Activated naive CD8-positive, alpha-beta T cell treated with anti-CD3 and anti-CD28 coated beads, Interleukin-2, amount 50 U/mL, for 24 hours (primary cell): ENCODE measurements at regions not wholly inside any gene's neighbourhood (a gene's known extent, or its start where the extent isn't known, plus 50 kb on each side); places are given as distances from the start of the nearest gene placed in this dataset.

ENCODE experiments used
- ATAC-seq: fragments of 150-1000 bp; cut with Tn5 transposase; one replicate; pipeline ENCODE4 v1.10.0; 2021
- DNase-seq: peaks from one replicate; pipeline ENCODE4 v3.0.0; 2021
- H3K27ac Mint-ChIP-seq: one replicate; pipeline ENCODE4 v1.8.0; 2021; ENCODE audit warnings: mild to moderate bottlenecking, mixed read lengths
- H3K27me3 Mint-ChIP-seq: one replicate; pipeline ENCODE4 v1.8.0; 2021; ENCODE audit warnings: mixed read lengths
- H3K36me3 Mint-ChIP-seq: one replicate; pipeline ENCODE4 v1.8.0; 2021; ENCODE audit warnings: low read depth, mixed read lengths
- H3K4me1 Mint-ChIP-seq: one replicate; pipeline ENCODE4 v1.8.0; 2021; ENCODE audit warnings: mixed read lengths
- H3K4me3 Mint-ChIP-seq: one replicate; pipeline ENCODE4 v1.8.0; 2021; ENCODE audit warnings: mild to moderate bottlenecking, moderate library complexity, mixed read lengths
- H3K9me3 Mint-ChIP-seq: one replicate; pipeline ENCODE4 v1.8.0; 2021; ENCODE audit warnings: mixed read lengths

DNA sequence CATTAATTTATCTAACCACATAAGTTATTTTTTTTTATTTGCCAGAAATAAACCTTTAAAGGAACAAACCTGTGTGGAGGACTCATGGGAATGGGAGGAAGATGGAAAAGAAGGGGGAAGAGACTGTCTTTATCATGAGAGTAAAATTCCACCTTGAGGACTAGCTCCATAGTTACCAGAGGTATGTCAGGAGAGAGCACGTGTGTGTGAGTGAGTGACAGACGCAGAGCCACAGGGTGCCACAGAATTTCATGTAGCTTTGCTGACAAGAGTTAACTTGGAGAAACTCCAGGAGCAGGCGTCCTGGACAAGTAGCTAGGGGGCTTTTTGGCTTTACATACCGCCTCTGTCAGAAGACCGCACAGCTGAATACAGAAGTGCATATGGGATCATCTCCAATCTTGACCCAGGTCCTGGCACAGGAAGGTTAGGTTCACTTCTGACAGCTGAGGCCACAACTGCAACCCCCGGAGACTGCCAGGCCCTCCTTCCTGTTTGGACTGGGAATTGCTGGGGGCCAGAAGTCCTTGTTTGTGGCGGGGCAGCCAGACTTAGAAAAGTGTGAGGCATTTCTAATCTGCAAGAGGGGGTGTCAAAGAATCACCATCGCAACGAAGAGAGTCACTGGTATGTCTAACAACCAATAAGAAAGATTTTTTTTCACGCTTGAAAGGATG is 197.8 kb upstream of the TPM1 start:
- Mint-ChIP-seq H3K9me3 (no peaks in the 10 kb centered on the region), H3K4me1 (no peaks in the 10 kb centered on the region), H3K27me3 (peaks cover 12% of the 10 kb centered on the region), H3K36me3 (no peaks in the 10 kb centered on the region), H3K27ac (no peak overlapping the region), H3K4me3 (no peak overlapping the region)
- ATAC-seq = no peak
- DNase-seq = no peak

DNA sequence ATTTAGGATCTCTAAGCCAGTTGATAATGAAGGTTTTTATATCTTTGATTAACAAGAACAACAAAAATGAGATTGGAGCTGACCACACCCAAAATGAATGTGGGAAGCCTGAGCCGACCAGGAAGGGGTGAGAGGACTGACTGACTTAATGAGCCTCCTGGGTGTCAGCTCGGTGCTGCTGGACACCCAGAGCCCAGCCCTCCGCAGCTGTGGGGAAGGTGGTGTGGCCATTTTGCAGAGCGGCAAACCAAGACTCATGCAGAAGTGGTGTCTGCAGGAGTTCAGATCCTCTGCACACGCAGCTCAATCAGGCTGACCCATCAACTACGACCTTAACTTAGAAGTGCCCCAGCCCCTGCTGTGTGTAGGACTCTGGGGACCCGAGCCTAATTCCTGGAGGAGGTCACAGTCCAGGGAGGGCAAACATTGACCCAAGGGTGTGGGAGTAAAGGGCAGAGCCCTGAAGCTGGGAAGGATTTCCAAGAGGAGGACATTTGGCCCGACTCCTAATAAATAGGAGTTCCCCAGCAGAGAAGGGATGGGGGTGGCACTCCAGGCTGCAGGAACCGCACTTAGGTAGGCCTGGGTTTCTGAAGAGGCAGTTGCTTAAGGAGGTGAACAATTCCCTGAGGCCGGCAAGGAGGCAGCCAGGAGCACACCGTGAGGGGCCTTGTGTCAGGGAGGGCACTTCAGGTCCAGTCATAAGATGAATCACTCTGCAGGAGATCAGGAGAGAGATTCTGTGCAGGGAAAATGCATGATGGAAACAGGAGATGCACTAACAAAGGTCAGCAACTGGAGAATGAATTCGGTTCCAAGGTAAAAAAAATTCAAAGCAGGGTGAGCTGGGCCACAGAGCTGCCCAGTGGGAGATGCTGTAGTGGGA is 197.1 kb upstream of the TPM1 start:
- H3K4me3 Mint-ChIP-seq = no peak overlapping the region
- DNase-seq (no peak), ATAC-seq (no peak)
- H3K9me3 Mint-ChIP-seq = no peaks in the 10 kb centered on the region
- no peak overlapping the region for H3K27ac Mint-ChIP-seq
- no peaks in the 10 kb centered on the region for H3K4me1 Mint-ChIP-seq
- H3K36me3 Mint-ChIP-seq = no peaks in the 10 kb centered on the region
- H3K27me3 Mint-ChIP-seq = peaks cover 12% of the 10 kb centered on the region

DNA sequence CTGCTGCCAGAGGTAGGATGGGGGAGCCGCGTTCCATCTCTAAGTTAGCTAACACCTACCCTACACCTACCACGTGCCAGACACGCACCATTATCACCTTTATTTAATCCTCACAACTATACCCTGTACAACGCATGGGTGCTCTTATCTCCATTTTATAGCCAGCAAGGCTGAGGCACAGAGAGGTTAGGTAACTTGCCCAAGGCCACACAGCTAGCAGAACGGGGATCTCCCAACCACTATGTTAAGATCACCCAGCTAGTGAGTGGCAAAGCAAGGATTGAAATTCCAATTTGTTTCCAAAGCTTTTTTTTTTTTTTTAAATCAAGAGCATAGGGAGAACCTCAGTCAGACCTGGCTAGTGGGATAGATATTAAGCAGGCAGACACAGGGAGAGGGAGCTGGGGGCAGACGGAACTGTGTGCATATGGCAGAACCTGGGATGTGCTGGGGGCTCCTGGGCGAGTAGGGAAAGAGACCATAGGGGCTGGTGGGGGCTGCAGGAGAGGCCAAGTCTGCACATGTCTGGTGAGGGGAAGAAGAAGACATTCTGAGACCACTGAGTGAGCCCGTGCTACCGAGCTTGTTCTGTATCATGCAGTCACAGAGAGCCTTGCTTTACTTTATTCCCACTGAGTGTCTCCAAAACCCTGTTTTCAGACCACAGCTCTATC is 196.3 kb upstream of the TPM1 start:
- Mint-ChIP-seq H3K4me1 (no peaks in the 10 kb centered on the region), H3K36me3 (no peaks in the 10 kb centered on the region), H3K4me3 (no peak overlapping the region), H3K27ac (no peak overlapping the region), H3K9me3 (no peaks in the 10 kb centered on the region), H3K27me3 (peaks cover 12% of the 10 kb centered on the region)
- no peak for DNase-seq
- ATAC-seq = no peak

DNA sequence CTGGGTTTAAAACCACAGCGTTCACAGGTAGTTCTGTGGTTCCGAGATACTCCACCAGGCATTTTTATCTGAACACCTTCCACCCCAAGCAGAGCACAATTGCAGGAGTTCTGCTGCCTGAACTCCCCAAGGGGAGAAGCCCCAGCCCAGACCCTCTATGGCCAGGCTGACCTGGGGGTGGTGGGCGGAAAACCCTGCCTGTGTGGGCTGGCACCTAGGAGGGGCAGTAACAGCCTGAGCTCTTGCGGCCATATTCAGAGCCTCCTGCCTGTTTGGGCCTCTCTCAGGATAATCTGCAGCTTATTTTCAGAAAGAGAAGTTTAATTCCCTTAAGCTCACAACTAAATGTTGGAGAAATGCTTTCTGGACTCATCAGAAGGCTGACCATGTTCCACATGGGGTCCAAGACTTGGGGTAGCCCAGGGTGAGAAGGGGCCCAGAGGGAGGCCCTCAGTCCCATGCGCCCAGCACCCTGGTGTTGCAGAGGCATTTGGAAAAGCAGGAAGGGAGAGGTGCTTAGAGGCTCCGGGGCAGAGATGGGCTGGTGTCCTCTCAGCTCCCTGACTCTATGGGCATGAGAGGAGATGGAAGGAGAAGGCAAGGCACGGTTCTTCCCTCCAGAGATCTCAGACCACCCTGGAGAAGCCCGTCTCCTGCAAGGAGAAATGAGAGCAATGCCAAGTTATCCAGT is 195.6 kb upstream of the TPM1 start:
- DNase-seq (no peak), ATAC-seq (no peak)
- no peak overlapping the region for H3K27ac Mint-ChIP-seq
- H3K36me3 Mint-ChIP-seq = no peaks in the 10 kb centered on the region
- H3K9me3 Mint-ChIP-seq = no peaks in the 10 kb centered on the region
- peaks cover 12% of the 10 kb centered on the region for H3K27me3 Mint-ChIP-seq
- H3K4me3 Mint-ChIP-seq = no peak overlapping the region
- H3K4me1 Mint-ChIP-seq = no peaks in the 10 kb centered on the region

DNA sequence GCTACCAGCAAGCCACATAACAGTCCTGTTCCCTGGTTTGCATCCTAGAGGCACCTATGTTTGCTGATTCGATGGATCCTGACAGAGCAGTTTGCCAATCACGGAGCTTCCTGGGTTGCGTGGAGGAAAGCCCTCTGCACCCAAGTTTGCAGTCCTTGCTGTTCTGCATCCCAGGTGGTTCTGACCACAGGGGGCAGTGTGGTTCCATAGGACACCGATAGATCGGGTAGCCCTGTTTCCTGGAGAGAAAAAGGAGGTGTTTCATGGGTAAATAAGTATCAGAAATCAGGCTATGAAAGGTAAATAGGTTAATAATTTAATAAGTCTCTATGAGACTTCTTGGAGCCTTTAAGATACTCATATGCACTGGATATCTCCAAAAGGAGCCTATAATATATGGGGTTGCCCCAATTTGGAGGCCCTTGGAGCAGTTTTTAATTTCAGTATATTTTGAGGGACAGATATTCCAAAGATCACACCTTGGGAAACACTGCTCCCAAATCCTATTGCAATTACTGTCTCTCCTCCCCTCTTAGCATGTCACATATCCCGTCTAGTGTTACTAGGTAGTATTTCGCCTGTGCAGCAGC is 194.6 kb upstream of the TPM1 start:
- peaks cover 12% of the 10 kb centered on the region for H3K27me3 Mint-ChIP-seq
- no peak for ATAC-seq
- H3K27ac Mint-ChIP-seq = no peak overlapping the region
- peak; percentile 68 for DNase-seq
- no peaks in the 10 kb centered on the region for H3K9me3 Mint-ChIP-seq
- no peak overlapping the region for H3K4me3 Mint-ChIP-seq
- no peaks in the 10 kb centered on the region for H3K4me1 Mint-ChIP-seq
- no peaks in the 10 kb centered on the region for H3K36me3 Mint-ChIP-seq

DNA sequence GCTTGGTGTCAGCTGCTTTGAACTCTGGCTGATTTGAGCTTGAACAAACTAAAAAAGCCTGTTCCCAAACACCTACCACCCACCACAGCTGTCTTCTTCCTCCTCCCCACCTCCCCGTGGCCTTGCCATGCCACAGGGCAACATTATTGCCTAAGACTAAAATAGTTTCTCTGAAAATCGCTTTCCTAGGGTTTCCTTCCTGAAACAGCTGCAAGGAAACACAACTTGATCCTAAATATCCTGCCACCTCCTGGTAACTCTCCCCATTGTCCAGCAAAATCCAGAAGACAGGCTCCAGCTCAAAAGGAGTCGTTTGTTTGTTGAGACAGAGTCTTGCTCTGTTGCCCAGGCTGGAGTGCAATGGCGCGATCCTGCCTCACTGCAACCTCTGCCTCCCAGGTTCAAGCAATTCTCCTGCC is 193.9 kb upstream of the TPM1 start:
- H3K27me3 Mint-ChIP-seq = peaks cover 12% of the 10 kb centered on the region
- ATAC-seq = no peak
- H3K36me3 Mint-ChIP-seq = no peaks in the 10 kb centered on the region
- H3K4me1 Mint-ChIP-seq = no peaks in the 10 kb centered on the region
- DNase-seq = no peak
- H3K9me3 Mint-ChIP-seq = no peaks in the 10 kb centered on the region
- H3K4me3 Mint-ChIP-seq = no peak overlapping the region
- H3K27ac Mint-ChIP-seq = no peak overlapping the region

DNA sequence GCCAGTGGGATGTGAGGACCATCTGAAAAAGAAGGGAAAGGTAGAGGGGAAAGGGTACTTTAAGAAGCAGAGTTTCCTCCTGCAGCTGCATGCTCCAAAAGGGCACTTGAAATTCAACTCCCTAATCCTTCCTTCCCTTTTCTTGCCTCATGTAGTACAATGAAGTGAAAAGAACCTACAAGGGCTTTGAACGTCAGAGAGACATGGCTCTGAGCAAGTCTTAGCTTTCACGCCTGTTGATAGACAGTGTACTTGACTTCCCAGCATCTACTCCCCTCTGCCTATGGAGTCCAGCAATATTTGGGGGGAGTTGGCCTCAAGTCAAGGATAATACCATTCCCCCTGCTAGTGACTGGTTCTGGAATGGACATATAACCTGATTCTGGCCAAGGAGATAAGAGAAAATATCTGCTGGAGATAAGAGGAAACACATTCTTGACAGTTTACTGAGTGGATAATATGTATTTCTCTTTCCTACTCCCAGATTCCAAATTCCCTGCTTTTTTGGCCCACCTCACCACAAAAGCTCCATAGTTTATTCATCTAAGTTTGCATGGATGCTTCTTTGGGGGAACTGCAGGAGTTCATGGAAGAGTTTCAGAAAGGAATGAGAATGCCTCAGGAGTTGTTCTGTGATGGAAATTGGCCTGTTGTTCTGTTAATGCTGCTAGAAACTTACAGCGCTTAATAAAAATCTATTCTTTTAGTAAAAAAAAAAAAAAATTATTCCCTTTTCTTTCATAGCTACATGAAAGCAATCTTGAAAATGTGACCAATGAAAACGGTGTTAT is 193.0 kb upstream of the TPM1 start:
- H3K27me3 Mint-ChIP-seq = peaks cover 12% of the 10 kb centered on the region
- no peaks in the 10 kb centered on the region for H3K9me3 Mint-ChIP-seq
- no peak overlapping the region for H3K4me3 Mint-ChIP-seq
- H3K4me1 Mint-ChIP-seq = no peaks in the 10 kb centered on the region
- DNase-seq (no peak), ATAC-seq (no peak)
- no peak overlapping the region for H3K27ac Mint-ChIP-seq
- H3K36me3 Mint-ChIP-seq = no peaks in the 10 kb centered on the region

DNA sequence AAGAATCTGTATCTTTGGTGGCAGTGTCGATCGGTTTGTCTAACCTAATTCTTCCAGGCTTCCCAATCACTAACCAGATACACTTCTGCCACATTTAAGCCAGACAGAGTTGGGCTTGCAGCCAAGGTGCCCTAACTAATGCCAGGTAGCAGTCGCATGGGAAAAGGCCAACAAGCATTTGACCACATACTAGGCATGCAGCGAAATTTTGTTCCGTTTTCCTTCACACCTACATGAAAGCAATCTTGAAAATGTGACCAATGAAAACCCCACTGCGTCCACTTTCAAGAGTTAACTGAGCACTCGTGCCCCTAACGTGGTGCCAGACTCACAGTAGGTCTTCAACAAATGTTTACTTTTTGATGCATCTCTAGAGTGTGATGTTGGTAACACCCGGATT is 192.2 kb upstream of the TPM1 start:
- no peak overlapping the region for H3K4me3 Mint-ChIP-seq
- H3K36me3 Mint-ChIP-seq = no peaks in the 10 kb centered on the region
- peaks cover 12% of the 10 kb centered on the region for H3K27me3 Mint-ChIP-seq
- H3K4me1 Mint-ChIP-seq = no peaks in the 10 kb centered on the region
- no peak for DNase-seq
- ATAC-seq = no peak
- H3K27ac Mint-ChIP-seq = no peak overlapping the region
- no peaks in the 10 kb centered on the region for H3K9me3 Mint-ChIP-seq

DNA sequence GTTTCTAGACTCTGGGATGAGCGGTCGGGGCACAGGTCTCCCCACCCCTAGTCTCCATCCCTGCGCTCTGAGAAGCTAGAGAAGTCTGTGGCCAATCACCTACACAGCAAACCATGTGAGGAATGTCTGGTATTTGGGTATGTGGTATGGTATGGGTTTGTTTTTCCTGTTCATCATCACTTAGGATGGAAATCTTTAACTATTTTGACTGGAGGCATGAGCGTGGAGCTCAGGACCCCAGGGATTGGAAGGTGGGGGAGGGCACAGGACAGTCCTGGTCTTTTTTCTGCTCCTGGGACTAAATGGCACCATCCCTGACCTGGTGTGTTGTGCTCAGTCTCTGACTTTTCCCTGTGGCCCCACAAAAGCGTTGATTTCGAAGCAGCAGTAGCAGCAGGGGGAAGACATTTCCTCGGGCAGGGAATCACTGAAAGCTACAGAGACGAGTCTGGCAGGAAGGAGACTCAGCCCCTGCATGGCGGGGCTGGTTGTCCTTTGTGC is 191.7 kb upstream of the TPM1 start:
- DNase-seq (no peak), ATAC-seq (no peak)
- H3K9me3 Mint-ChIP-seq = no peaks in the 10 kb centered on the region
- H3K4me1 Mint-ChIP-seq = no peaks in the 10 kb centered on the region
- H3K27ac Mint-ChIP-seq = no peak overlapping the region
- no peaks in the 10 kb centered on the region for H3K36me3 Mint-ChIP-seq
- no peak overlapping the region for H3K4me3 Mint-ChIP-seq
- peaks cover 12% of the 10 kb centered on the region for H3K27me3 Mint-ChIP-seq

DNA sequence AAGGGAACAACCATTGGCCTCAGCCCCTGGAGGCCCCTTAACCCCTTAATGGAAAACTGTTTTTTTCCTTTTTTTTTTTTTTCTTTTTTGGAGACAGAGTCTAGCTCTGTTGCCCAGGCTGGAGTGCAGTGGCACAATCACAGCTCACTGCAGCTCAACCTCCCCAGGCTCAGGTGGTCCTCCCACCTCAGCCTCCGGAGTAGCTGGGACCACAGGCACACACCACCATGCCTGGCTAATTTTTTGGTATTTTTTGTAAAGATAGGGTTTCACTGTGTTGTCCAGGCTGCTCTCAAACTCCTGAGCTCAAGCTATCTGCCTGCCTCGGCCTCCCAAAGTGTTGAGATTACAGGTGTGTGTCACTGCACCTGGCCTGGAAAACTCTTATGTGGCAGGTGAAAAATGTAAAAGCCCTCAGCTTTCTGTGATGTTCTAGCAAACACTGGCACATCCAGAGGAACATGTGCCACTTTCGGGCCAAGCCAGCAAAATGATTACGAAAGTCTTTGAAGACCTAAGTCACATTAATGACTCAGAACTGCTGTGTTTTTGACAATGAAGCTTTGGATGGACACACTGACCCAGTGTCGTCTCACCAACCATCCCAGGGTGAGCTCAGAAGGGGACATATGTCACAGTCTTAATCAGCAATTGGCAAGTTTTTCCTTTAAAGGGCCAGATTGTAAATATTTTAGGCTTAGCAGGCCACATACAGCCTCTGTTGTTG is 189.3 kb upstream of the TPM1 start:
- no peaks in the 10 kb centered on the region for H3K36me3 Mint-ChIP-seq
- H3K9me3 Mint-ChIP-seq = no peaks in the 10 kb centered on the region
- peaks cover 5% of the 10 kb centered on the region for H3K4me1 Mint-ChIP-seq
- no peak overlapping the region for H3K4me3 Mint-ChIP-seq
- H3K27me3 Mint-ChIP-seq = peaks cover 15% of the 10 kb centered on the region
- ATAC-seq = no peak
- DNase-seq = no peak
- H3K27ac Mint-ChIP-seq = no peak overlapping the region

DNA sequence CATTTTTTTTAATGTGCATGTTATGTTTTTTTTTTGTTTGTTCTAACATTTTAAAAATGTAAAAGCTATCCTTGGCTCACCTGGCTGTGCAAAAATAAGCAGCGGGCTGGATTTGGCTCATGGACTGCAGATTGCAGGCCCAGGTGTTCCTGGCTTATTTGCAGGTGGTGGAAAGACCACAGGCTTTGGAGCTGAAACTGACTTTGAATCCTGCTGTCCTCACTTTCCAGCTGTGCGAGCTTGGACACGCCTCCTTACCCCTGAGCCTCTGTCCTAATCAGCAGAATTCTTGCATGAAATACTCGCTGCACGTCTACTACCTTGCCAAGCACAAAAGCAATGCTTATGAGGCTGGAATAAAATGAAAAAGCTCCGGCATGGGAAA is 188.7 kb upstream of the TPM1 start:
- DNase-seq = no peak
- H3K36me3 Mint-ChIP-seq = no peaks in the 10 kb centered on the region
- H3K27ac Mint-ChIP-seq = no peak overlapping the region
- H3K4me3 Mint-ChIP-seq = no peak overlapping the region
- H3K27me3 Mint-ChIP-seq = peaks cover 9% of the 10 kb centered on the region
- peaks cover 5% of the 10 kb centered on the region for H3K4me1 Mint-ChIP-seq
- ATAC-seq = no peak
- H3K9me3 Mint-ChIP-seq = no peaks in the 10 kb centered on the region

DNA sequence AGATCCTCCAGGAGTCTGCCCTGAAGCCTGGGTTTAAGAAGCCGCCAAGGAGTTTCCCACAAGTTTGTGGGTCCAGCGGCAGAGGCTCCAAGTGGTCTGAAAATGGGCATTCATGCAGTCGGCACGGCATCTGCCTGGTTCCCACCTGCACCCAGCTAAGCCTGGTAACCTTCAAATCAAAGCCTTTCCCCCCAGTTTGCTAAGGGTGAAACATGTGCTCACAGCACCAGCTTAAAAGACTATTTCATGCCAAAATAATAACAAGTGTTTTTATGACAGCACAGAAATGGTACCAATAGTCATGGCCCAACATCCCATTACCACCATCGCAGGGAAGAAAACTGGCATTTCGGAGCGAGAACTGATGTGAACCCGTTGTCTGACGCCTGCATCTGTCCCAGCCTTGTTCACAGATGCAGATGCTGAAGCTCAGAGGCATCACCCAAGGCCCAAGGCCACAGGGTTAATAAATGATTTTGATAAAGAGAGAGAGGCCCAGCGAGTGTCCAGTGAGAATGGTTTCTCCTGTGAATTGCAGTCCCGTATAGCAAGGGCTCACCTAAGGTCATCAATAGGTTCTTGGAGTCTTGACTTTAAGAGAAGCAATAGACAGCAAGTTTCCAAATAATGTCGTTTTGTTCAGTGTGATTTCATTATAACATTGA is 188.0 kb upstream of the TPM1 start:
- no peaks in the 10 kb centered on the region for H3K36me3 Mint-ChIP-seq

DNA sequence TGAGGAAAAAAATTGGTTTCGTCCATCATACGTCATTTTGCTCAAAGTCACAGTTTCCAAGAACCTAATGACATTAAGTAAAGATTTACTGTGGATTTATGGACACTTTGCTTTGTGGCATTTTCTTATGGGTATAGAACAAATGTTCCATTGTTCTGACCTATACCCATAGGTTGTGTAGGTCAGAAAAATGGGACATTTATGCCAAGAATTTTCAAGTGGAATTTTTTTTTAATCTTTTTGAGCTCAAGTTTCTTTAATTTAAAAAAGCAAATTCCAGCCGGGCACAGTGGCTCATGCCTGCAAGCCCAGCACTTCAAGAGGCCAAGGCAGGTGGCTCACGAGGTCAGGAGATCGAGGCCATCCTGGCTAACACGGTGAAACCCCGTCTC is 187.5 kb upstream of the TPM1 start:
- H3K4me1 Mint-ChIP-seq = peaks cover 5% of the 10 kb centered on the region
- no peak overlapping the region for H3K4me3 Mint-ChIP-seq
- H3K27me3 Mint-ChIP-seq = peaks cover 17% of the 10 kb centered on the region
- DNase-seq = no peak
- ATAC-seq = no peak
- no peaks in the 10 kb centered on the region for H3K36me3 Mint-ChIP-seq
- H3K27ac Mint-ChIP-seq = no peak overlapping the region
- H3K9me3 Mint-ChIP-seq = no peaks in the 10 kb centered on the region

More for the DNA sequence above, 188.0 kb upstream of the TPM1 start:
- no peak for ATAC-seq
- no peaks in the 10 kb centered on the region for H3K9me3 Mint-ChIP-seq
- H3K4me1 Mint-ChIP-seq = peaks cover 5% of the 10 kb centered on the region
- H3K27me3 Mint-ChIP-seq = peaks cover 15% of the 10 kb centered on the region
- no peak overlapping the region for H3K27ac Mint-ChIP-seq
- no peak for DNase-seq
- no peak overlapping the region for H3K4me3 Mint-ChIP-seq
